Liver (tissue), 3 donors: ENCODE measurements at regions not wholly inside any gene's neighbourhood (a gene's known extent, or its start where the extent isn't known, plus 50 kb on each side); places are given as distances from the start of the nearest gene placed in this dataset.

Experiments used
- ATF3 ChIP-seq: IDR thresholded peaks from 2 replicates; pipeline ENCODE4 v1.6.1; 2016; ENCODE audit warnings: antibody characterized with exemption
- CTCF ChIP-seq: fragments of 150-350 bp; IDR thresholded peaks from 2 replicates; pipeline ENCODE4 v1.5.1; 2017; ENCODE audit warnings: improper control_type of control experiment, low read depth, low read length; ENCODE audit not compliant: missing input control
- EGR1 ChIP-seq, 2 donors: IDR thresholded peaks; 2 replicates each; pipeline ENCODE4 v1.6.1; 2016 to 2018; ENCODE audit warnings: antibody characterized with exemption in 2 of 2, low read depth in 2 of 2
- GABPA ChIP-seq, 2 donors: IDR thresholded peaks in 1 of 2; conservative IDR thresholded peaks in 1 of 2; 2 replicates each; pipeline ENCODE4 v1.6.1; 2016; ENCODE audit warnings: antibody characterized with exemption in 2 of 2, mild to moderate bottlenecking in 1 of 2, moderate library complexity in 1 of 2
- HNF4A ChIP-seq, 2 donors: conservative IDR thresholded peaks; 2 replicates each; pipeline ENCODE4 v1.6.1; 2016; ENCODE audit warnings: antibody characterized with exemption in 2 of 2, mild to moderate bottlenecking in 2 of 2
- JUND ChIP-seq, 2 donors: IDR thresholded peaks; 2 replicates each; pipeline ENCODE4 v1.6.1; 2016; ENCODE audit warnings: antibody characterized with exemption in 2 of 2
- RAD21 ChIP-seq, 2 donors: IDR thresholded peaks; 2 replicates each; pipeline ENCODE4 v1.6.1; 2016; ENCODE audit warnings: antibody characterized with exemption in 2 of 2, mild to moderate bottlenecking in 2 of 2
- REST ChIP-seq: IDR thresholded peaks from 2 replicates; pipeline ENCODE4 v1.6.1; 2016; ENCODE audit warnings: antibody characterized with exemption, mild to moderate bottlenecking
- RXRA ChIP-seq, 2 donors: IDR thresholded peaks; 2 replicates each; pipeline ENCODE4 v1.6.1; 2017 to 2018; ENCODE audit warnings: antibody characterized with exemption in 2 of 2, mild to moderate bottlenecking in 1 of 2
- SP1 ChIP-seq: IDR thresholded peaks from 2 replicates; pipeline ENCODE4 v1.6.1; 2018; ENCODE audit warnings: antibody characterized with exemption, mild to moderate bottlenecking
- TAF1 ChIP-seq: conservative IDR thresholded peaks from 2 replicates; pipeline ENCODE4 v1.6.1; 2016; ENCODE audit warnings: antibody characterized with exemption, mild to moderate bottlenecking
- YY1 ChIP-seq: IDR thresholded peaks from 2 replicates; pipeline ENCODE4 v1.6.1; 2016; ENCODE audit warnings: antibody characterized with exemption, mild to moderate bottlenecking
- ZBTB33 ChIP-seq: IDR thresholded peaks from 2 replicates; pipeline ENCODE4 v1.6.1; 2016; ENCODE audit warnings: antibody characterized with exemption
- TF ChIP-seq, protein P1 (sequence below): IDR thresholded peaks from 2 replicates; pipeline ENCODE4 v1.6.1; 2016; ENCODE audit warnings: antibody characterized with exemption
- donor health status: healthy.
- donor health status: healthy.

GRCh38 chr3:159605101-159605500 lies 383.5 kb upstream of the IL12A start:
- TF ChIP-seq CTCF (no peak), RAD21 (IDR thresholded peaks at IDR 0.05) (no peak), YY1 (no peak), ZBTB33 (no peak), GABPA (IDR thresholded peaks at IDR 0.05 in 1 of 2, conservative IDR thresholded peaks at IDR 0.05 in 1 of 2) (no peak), HNF4A (conservative IDR thresholded peaks at IDR 0.05) (no peak), EGR1 (IDR thresholded peaks at IDR 0.05; ENCODE audit: low read depth in 2 of 2) (no peak), ATF3 (no peak), REST (no peak), RXRA (IDR thresholded peaks at IDR 0.05) (no peak), SP1 (no peak), JUND (IDR thresholded peaks at IDR 0.05) (no peak), TAF1 (no peak)
- TF ChIP-seq, protein P1, sequence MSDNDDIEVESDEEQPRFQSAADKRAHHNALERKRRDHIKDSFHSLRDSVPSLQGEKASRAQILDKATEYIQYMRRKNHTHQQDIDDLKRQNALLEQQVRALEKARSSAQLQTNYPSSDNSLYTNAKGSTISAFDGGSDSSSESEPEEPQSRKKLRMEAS: no peak
